ENCODE measurements at regions not wholly inside any gene's neighbourhood (a gene's known extent, or its start where the extent isn't known, plus 50 kb on each side); places are given as distances from the start of the nearest gene placed in this dataset.

GRCh38 chr1:4267381-4268261 is 367.5 kb upstream of the C1orf174 start:
- Histone ChIP-seq H3K27me3 (ENCODE audit: control insufficient read depth, insufficient read depth, low read length) (no peaks in the 10 kb centered on the region; the same call in 1 of the 2 replicates), H3K4me1 (ENCODE audit: control insufficient read depth, insufficient read depth, low read length) (no peaks in the 10 kb centered on the region), H3K27ac (ENCODE audit: low read length) (no peak overlapping the region), H3K9me3 (ENCODE audit: control insufficient read depth, insufficient read depth, low read depth, low read length) (no peaks in the 10 kb centered on the region), H3K4me3 (ENCODE audit: low read depth in 2 of 2, low read length in 2 of 2) (no peak overlapping the region), H3K36me3 (ENCODE audit: control insufficient read depth, insufficient read depth, low read length) (no peaks in the 10 kb centered on the region)
- ChIA-PET POLR2A (interaction anchor here (0.5 kb wide), 1 partner anchor 194 kb away, joined by 7 read pairs; no protein-coding TSS in a partner anchor), CTCF (interaction anchor here (0.7 kb wide), 1 partner anchor 50 kb away, joined by 3 read pairs; no protein-coding TSS in a partner anchor)
- no peak for DNase-seq (ENCODE audit: low read depth, low spot score)
- no TSS peak for BruUV-seq (replicated peaks)
- intact Hi-C loops (cut with micrococcal nuclease; ENCODE audit: unreplicated experiment) = no loop called here
- no peak for ATAC-seq
- TF ChIP-seq CTCF (IDR thresholded peaks at IDR 0.05) (no peak), SIN3A (IDR thresholded peaks at IDR 0.05; ENCODE audit: borderline replicate concordance, insufficient read depth, low read depth, low read length) (no peak), REST (IDR thresholded peaks at IDR 0.05; ENCODE audit: insufficient read depth in 1 of 2, low read depth in 2 of 2, low read length in 1 of 2) (no peak), TCF7L2 (IDR thresholded peaks at IDR 0.05; ENCODE audit: low read depth, low read length) (no peak), POLR2AphosphoS5 (IDR thresholded peaks at IDR 0.05; ENCODE audit: low read depth, low read length) (no peak)
- in situ Hi-C loops (cut with HindIII; ENCODE audit: low pct_unique_long_range_greater_than_20kb, low sequenced_read_pairs) = no loop called here

- no peak overlapping the region for H3K27ac ChIP-seq (ENCODE audit: low read length)
- BruUV-seq (replicated peaks) = no TSS peak
- no peak for TF ChIP-seq CTCF (IDR thresholded peaks at IDR 0.05)
- no peak for TF ChIP-seq TCF7L2 (IDR thresholded peaks at IDR 0.05; ENCODE audit: low read depth, low read length)
- no peak overlapping the region for H3K4me3 ChIP-seq (ENCODE audit: low read depth in 2 of 2, low read length in 2 of 2)
- intact Hi-C loops (cut with micrococcal nuclease; ENCODE audit: unreplicated experiment) = no loop called here
- ChIA-PET POLR2A (no interaction called here), CTCF (no interaction called here)
- H3K27me3 ChIP-seq (ENCODE audit: control insufficient read depth, insufficient read depth, low read length) = peaks cover 5% of the 10 kb centered on the region; the same call in 1 of the 2 replicates
- no peaks in the 10 kb centered on the region for H3K36me3 ChIP-seq (ENCODE audit: control insufficient read depth, insufficient read depth, low read length)
- no peaks in the 10 kb centered on the region for H3K9me3 ChIP-seq (ENCODE audit: control insufficient read depth, insufficient read depth, low read depth, low read length)
- DNase-seq (ENCODE audit: low read depth, low spot score) = no peak
- in situ Hi-C loops (cut with HindIII; ENCODE audit: low pct_unique_long_range_greater_than_20kb, low sequenced_read_pairs) = no loop called here
- H3K4me1 ChIP-seq (ENCODE audit: control insufficient read depth, insufficient read depth, low read length) = no peaks in the 10 kb centered on the region
- no peak for ATAC-seq
Measured at GRCh38 chr1:4268262-4268888, 368.3 kb upstream of the C1orf174 start.

Data from Panc1 (cell line).